ENCODE measurements at regions not wholly inside any gene's neighbourhood (a gene's known extent, or its start where the extent isn't known, plus 50 kb on each side); places are given as distances from the start of the nearest gene placed in this dataset.
A peak's percentile ranks its signal among the peaks of the same experiment; 100 is the strongest.

GRCh38 chr16:49048557-49048956 lies 233.1 kb downstream of the CBLN1 start:
- Mint-ChIP-seq H3K27ac (no peak overlapping the region), H3K4me1 (no peaks in the 10 kb centered on the region), H3K4me3 (no peak overlapping the region), H3K9me3 (no peaks in the 10 kb centered on the region), H3K27me3 (no peaks in the 10 kb centered on the region), H3K36me3 (no peaks in the 10 kb centered on the region)

- no peaks in the 10 kb centered on the region for H3K36me3 Mint-ChIP-seq
- no peak overlapping the region for H3K27ac Mint-ChIP-seq
- H3K4me1 Mint-ChIP-seq: no peaks in the 10 kb centered on the region
- H3K4me3 Mint-ChIP-seq: no peak overlapping the region
- H3K27me3 Mint-ChIP-seq: no peaks in the 10 kb centered on the region
- peaks cover 6% of the 10 kb centered on the region for H3K9me3 Mint-ChIP-seq
Measured at GRCh38 chr16:49036126-49036525, 245.5 kb downstream of the CBLN1 start.

- Mint-ChIP-seq H3K9me3 (no peaks in the 10 kb centered on the region), H3K27me3 (peaks cover 2% of the 10 kb centered on the region), H3K4me3 (no peak overlapping the region), H3K27ac (no peak overlapping the region), H3K36me3 (no peaks in the 10 kb centered on the region), H3K4me1 (no peaks in the 10 kb centered on the region)
Measured at GRCh38 chr16:49027420-49027819, 254.2 kb downstream of the CBLN1 start.

- Mint-ChIP-seq H3K36me3 (no peaks in the 10 kb centered on the region), H3K27ac (peak overlapping the region; percentile 25), H3K27me3 (peaks cover 2% of the 10 kb centered on the region)
Measured at GRCh38 chr16:49026566-49027181, 255.0 kb downstream of the CBLN1 start.

GRCh38 chr16:49024896-49025295 lies 256.7 kb downstream of the CBLN1 start:
- H3K4me3 Mint-ChIP-seq: no peak overlapping the region
- peaks cover 2% of the 10 kb centered on the region for H3K27me3 Mint-ChIP-seq
- H3K4me1 Mint-ChIP-seq: no peaks in the 10 kb centered on the region
- no peaks in the 10 kb centered on the region for H3K9me3 Mint-ChIP-seq
- no peaks in the 10 kb centered on the region for H3K36me3 Mint-ChIP-seq
- no peak overlapping the region for H3K27ac Mint-ChIP-seq

More at GRCh38 chr16:49026566-49027181, 255.0 kb downstream of the CBLN1 start:
- no peaks in the 10 kb centered on the region for H3K4me1 Mint-ChIP-seq
- no peaks in the 10 kb centered on the region for H3K9me3 Mint-ChIP-seq
- H3K4me3 Mint-ChIP-seq: no peak overlapping the region

GRCh38 chr16:49024016-49024415 lies 257.6 kb downstream of the CBLN1 start:
- Mint-ChIP-seq H3K9me3 (no peaks in the 10 kb centered on the region), H3K36me3 (no peaks in the 10 kb centered on the region), H3K27me3 (peaks cover 2% of the 10 kb centered on the region), H3K4me3 (no peak overlapping the region), H3K4me1 (no peaks in the 10 kb centered on the region), H3K27ac (no peak overlapping the region)

- no peak overlapping the region for H3K27ac Mint-ChIP-seq
- H3K9me3 Mint-ChIP-seq: no peaks in the 10 kb centered on the region
- no peak overlapping the region for H3K4me3 Mint-ChIP-seq
- no peaks in the 10 kb centered on the region for H3K4me1 Mint-ChIP-seq
- H3K27me3 Mint-ChIP-seq: peaks cover 2% of the 10 kb centered on the region
- H3K36me3 Mint-ChIP-seq: no peaks in the 10 kb centered on the region
Measured at GRCh38 chr16:49023050-49023449, 258.6 kb downstream of the CBLN1 start.

GRCh38 chr16:49022351-49022963 lies 259.2 kb downstream of the CBLN1 start:
- Mint-ChIP-seq H3K27ac (no peak overlapping the region), H3K9me3 (no peaks in the 10 kb centered on the region), H3K36me3 (no peaks in the 10 kb centered on the region), H3K4me3 (no peak overlapping the region), H3K4me1 (no peaks in the 10 kb centered on the region), H3K27me3 (peaks cover 2% of the 10 kb centered on the region)

- no peaks in the 10 kb centered on the region for H3K4me1 Mint-ChIP-seq
- H3K4me3 Mint-ChIP-seq: no peak overlapping the region
- H3K9me3 Mint-ChIP-seq: no peaks in the 10 kb centered on the region
- no peaks in the 10 kb centered on the region for H3K36me3 Mint-ChIP-seq
- H3K27me3 Mint-ChIP-seq: no peaks in the 10 kb centered on the region
- no peak overlapping the region for H3K27ac Mint-ChIP-seq
Measured at GRCh38 chr16:49021136-49021535, 260.5 kb downstream of the CBLN1 start.

- H3K36me3 Mint-ChIP-seq: no peaks in the 10 kb centered on the region
- no peaks in the 10 kb centered on the region for H3K4me1 Mint-ChIP-seq
- H3K27ac Mint-ChIP-seq: no peak overlapping the region
- H3K9me3 Mint-ChIP-seq: no peaks in the 10 kb centered on the region
- H3K27me3 Mint-ChIP-seq: no peaks in the 10 kb centered on the region
- H3K4me3 Mint-ChIP-seq: no peak overlapping the region
Measured at GRCh38 chr16:49020436-49020835, 261.2 kb downstream of the CBLN1 start.

GRCh38 chr16:49019831-49020230 lies 261.8 kb downstream of the CBLN1 start:
- Mint-ChIP-seq H3K27me3 (no peaks in the 10 kb centered on the region), H3K4me3 (no peak overlapping the region), H3K36me3 (no peaks in the 10 kb centered on the region), H3K9me3 (no peaks in the 10 kb centered on the region), H3K4me1 (no peaks in the 10 kb centered on the region), H3K27ac (no peak overlapping the region)

- no peaks in the 10 kb centered on the region for H3K27me3 Mint-ChIP-seq
- no peak overlapping the region for H3K4me3 Mint-ChIP-seq
- H3K36me3 Mint-ChIP-seq: no peaks in the 10 kb centered on the region
- no peak overlapping the region for H3K27ac Mint-ChIP-seq
- no peaks in the 10 kb centered on the region for H3K4me1 Mint-ChIP-seq
- no peaks in the 10 kb centered on the region for H3K9me3 Mint-ChIP-seq
Measured at GRCh38 chr16:49019081-49019633, 262.5 kb downstream of the CBLN1 start.

- no peaks in the 10 kb centered on the region for H3K36me3 Mint-ChIP-seq
- H3K9me3 Mint-ChIP-seq: no peaks in the 10 kb centered on the region
- H3K27me3 Mint-ChIP-seq: no peaks in the 10 kb centered on the region
- H3K4me3 Mint-ChIP-seq: no peak overlapping the region
- H3K27ac Mint-ChIP-seq: no peak overlapping the region
- H3K4me1 Mint-ChIP-seq: no peaks in the 10 kb centered on the region
Measured at GRCh38 chr16:49018259-49018931, 263.2 kb downstream of the CBLN1 start.

GRCh38 chr16:49017501-49017900 lies 264.1 kb downstream of the CBLN1 start:
- Mint-ChIP-seq H3K36me3 (no peaks in the 10 kb centered on the region), H3K4me1 (no peaks in the 10 kb centered on the region), H3K27ac (no peak overlapping the region), H3K4me3 (no peak overlapping the region), H3K27me3 (no peaks in the 10 kb centered on the region), H3K9me3 (no peaks in the 10 kb centered on the region)

GRCh38 chr16:49016461-49016860 lies 265.2 kb downstream of the CBLN1 start:
- H3K36me3 Mint-ChIP-seq: no peaks in the 10 kb centered on the region
- no peaks in the 10 kb centered on the region for H3K4me1 Mint-ChIP-seq
- H3K9me3 Mint-ChIP-seq: no peaks in the 10 kb centered on the region
- H3K27me3 Mint-ChIP-seq: no peaks in the 10 kb centered on the region
- no peak overlapping the region for H3K4me3 Mint-ChIP-seq
- no peak overlapping the region for H3K27ac Mint-ChIP-seq

GRCh38 chr16:49015225-49015592 lies 266.4 kb downstream of the CBLN1 start:
- H3K27ac Mint-ChIP-seq: no peak overlapping the region

More at GRCh38 chr16:49015225-49015592, 266.4 kb downstream of the CBLN1 start:
- no peaks in the 10 kb centered on the region for H3K27me3 Mint-ChIP-seq
- no peaks in the 10 kb centered on the region for H3K36me3 Mint-ChIP-seq
- no peaks in the 10 kb centered on the region for H3K9me3 Mint-ChIP-seq
- no peak overlapping the region for H3K4me3 Mint-ChIP-seq
- no peaks in the 10 kb centered on the region for H3K4me1 Mint-ChIP-seq

Data from activated naive CD4-positive, alpha-beta T cell treated with anti-CD3 and anti-CD28 coated beads, Interleukin-2, amount 50 U/mL, for 24 hours (primary cell).